T-helper 2 cell (primary cell): ENCODE measurements at regions not wholly inside any gene's neighbourhood (a gene's known extent, or its start where the extent isn't known, plus 50 kb on each side); places are given as distances from the start of the nearest gene placed in this dataset.
A peak's percentile ranks its signal among the peaks of the same experiment; 100 is the strongest.
"Not testable (repeated sequence)": the region's sequence is repeated elsewhere in the genome, so short reads cannot be mapped to it uniquely, and the experiment has no call there.

ENCODE experiments used
- DNase-seq, 5 experiments: peaks; one replicate each; pipeline versions ENCODE4 v3.0.0 to v3.0.0-alpha.2; 2012 to 2022

- no peak for DNase-seq
These were observed 120.2 kb upstream of the ARRDC3 start for GRCh38 chr5:91503321-91503720.

- DNase-seq, result no peak
These were observed 117.6 kb upstream of the ARRDC3 start for GRCh38 chr5:91500758-91501157.

GRCh38 chr5:91499943-91500531 is 116.9 kb upstream of the ARRDC3 start:
- peak in 2 of 5 experiments; percentile 4 to 43 for DNase-seq

GRCh38 chr5:91495699-91496098 is 112.6 kb upstream of the ARRDC3 start:
- DNase-seq, result no peak

GRCh38 chr5:91494447-91494996 is 111.4 kb upstream of the ARRDC3 start:
- peak in 1 of 5 experiments; percentile 71 for DNase-seq

GRCh38 chr5:91493086-91493485 is 110.0 kb upstream of the ARRDC3 start:
- DNase-seq, result no peak

GRCh38 chr5:91491229-91491628 is 108.1 kb upstream of the ARRDC3 start:
- no peak for DNase-seq

- no peak for DNase-seq
These were observed 107.2 kb upstream of the ARRDC3 start for GRCh38 chr5:91490316-91490715.

GRCh38 chr5:91487420-91487819 is 104.3 kb upstream of the ARRDC3 start:
- no peak for DNase-seq

- no peak for DNase-seq
These were observed 103.5 kb upstream of the ARRDC3 start for GRCh38 chr5:91486638-91487037.

GRCh38 chr5:91484662-91485061 is 101.5 kb upstream of the ARRDC3 start:
- no peak for DNase-seq

- not testable (repeated sequence) for DNase-seq
These were observed 96.3 kb upstream of the ARRDC3 start for GRCh38 chr5:91479376-91479775.

- DNase-seq, result no peak
These were observed 95.0 kb upstream of the ARRDC3 start for GRCh38 chr5:91478096-91478495.

- DNase-seq, result no peak
These were observed 94.3 kb upstream of the ARRDC3 start for GRCh38 chr5:91477408-91477807.

GRCh38 chr5:91474201-91474600 is 91.1 kb upstream of the ARRDC3 start:
- DNase-seq, result no peak

- DNase-seq, result no peak
These were observed 89.5 kb upstream of the ARRDC3 start for GRCh38 chr5:91472631-91473030.

GRCh38 chr5:91469517-91470165 is 86.5 kb upstream of the ARRDC3 start:
- DNase-seq, result no peak

GRCh38 chr5:91468651-91469422 is 85.7 kb upstream of the ARRDC3 start:
- no peak for DNase-seq

GRCh38 chr5:91464886-91465646 is 81.9 kb upstream of the ARRDC3 start:
- no peak for DNase-seq

- DNase-seq, result no peak
These were observed 74.6 kb upstream of the ARRDC3 start for GRCh38 chr5:91457681-91458058.

GRCh38 chr5:91456928-91457680 is 74.0 kb upstream of the ARRDC3 start:
- DNase-seq, result no peak

GRCh38 chr5:91449083-91449482 is 66.0 kb upstream of the ARRDC3 start:
- no peak for DNase-seq
